ENCODE measurements at regions not wholly inside any gene's neighbourhood (a gene's known extent, or its start where the extent isn't known, plus 50 kb on each side); places are given as distances from the start of the nearest gene placed in this dataset.
"Not testable (repeated sequence)": the region's sequence is repeated elsewhere in the genome, so short reads cannot be mapped to it uniquely, and the experiment has no call there.

DNA sequence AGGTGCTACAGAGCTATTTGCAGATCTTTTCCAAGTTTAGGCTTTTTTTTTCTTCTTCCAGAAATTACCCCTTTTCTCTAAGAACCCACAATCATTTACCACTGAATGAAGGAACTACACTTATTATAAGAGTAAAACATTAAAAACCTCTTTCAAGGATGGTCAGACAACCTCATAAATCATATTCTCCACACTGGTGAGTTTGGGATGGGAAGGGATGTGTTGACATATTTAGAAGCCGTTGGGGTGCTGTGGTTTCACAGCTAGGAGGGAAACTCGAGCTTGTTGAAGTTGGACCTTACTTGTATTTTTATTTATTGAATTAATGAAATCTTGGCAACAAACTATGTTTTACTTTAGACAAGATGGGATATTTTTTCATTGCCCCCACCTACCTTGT, 289.4 kb upstream of the MEIS1 start:
- no peak overlapping the region for H3K4me3 ChIP-seq (ENCODE audit: low read depth, low read length)
- H3K4me1 ChIP-seq = no peaks in the 10 kb centered on the region
- H3K9me3 ChIP-seq (ENCODE audit: control insufficient read depth, low read length) = no peaks in the 10 kb centered on the region
- no peak overlapping the region for H2AFZ ChIP-seq
- H3K36me3 ChIP-seq (ENCODE audit: control insufficient read depth, insufficient read depth, low read length) = no peaks in the 10 kb centered on the region
- no peaks in the 10 kb centered on the region for H3K79me2 ChIP-seq
- no peak overlapping the region for H3K9ac ChIP-seq
- no peak overlapping the region for H3K27ac ChIP-seq
- TF ChIP-seq, protein P1, sequence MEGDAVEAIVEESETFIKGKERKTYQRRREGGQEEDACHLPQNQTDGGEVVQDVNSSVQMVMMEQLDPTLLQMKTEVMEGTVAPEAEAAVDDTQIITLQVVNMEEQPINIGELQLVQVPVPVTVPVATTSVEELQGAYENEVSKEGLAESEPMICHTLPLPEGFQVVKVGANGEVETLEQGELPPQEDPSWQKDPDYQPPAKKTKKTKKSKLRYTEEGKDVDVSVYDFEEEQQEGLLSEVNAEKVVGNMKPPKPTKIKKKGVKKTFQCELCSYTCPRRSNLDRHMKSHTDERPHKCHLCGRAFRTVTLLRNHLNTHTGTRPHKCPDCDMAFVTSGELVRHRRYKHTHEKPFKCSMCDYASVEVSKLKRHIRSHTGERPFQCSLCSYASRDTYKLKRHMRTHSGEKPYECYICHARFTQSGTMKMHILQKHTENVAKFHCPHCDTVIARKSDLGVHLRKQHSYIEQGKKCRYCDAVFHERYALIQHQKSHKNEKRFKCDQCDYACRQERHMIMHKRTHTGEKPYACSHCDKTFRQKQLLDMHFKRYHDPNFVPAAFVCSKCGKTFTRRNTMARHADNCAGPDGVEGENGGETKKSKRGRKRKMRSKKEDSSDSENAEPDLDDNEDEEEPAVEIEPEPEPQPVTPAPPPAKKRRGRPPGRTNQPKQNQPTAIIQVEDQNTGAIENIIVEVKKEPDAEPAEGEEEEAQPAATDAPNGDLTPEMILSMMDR (IDR thresholded peaks at IDR 0.05) = no peak
- no peaks in the 10 kb centered on the region for H3K27me3 ChIP-seq (ENCODE audit: control insufficient read depth, insufficient read depth, low read length)
- no peak overlapping the region for H3K4me2 ChIP-seq (ENCODE audit: low read length)

GRCh38 chr2:66144324-66144723, 290.6 kb upstream of the MEIS1 start:
- H3K4me2 ChIP-seq (ENCODE audit: low read length); H3K4me3 ChIP-seq (ENCODE audit: low read depth, low read length); H3K4me1 ChIP-seq; H3K9me3 ChIP-seq (ENCODE audit: control insufficient read depth, low read length); H2AFZ ChIP-seq; H3K27me3 ChIP-seq (ENCODE audit: control insufficient read depth, insufficient read depth, low read length); H3K36me3 ChIP-seq (ENCODE audit: control insufficient read depth, insufficient read depth, low read length); H3K9ac ChIP-seq; H3K79me2 ChIP-seq; H3K27ac ChIP-seq: not testable (repeated sequence)

DNA sequence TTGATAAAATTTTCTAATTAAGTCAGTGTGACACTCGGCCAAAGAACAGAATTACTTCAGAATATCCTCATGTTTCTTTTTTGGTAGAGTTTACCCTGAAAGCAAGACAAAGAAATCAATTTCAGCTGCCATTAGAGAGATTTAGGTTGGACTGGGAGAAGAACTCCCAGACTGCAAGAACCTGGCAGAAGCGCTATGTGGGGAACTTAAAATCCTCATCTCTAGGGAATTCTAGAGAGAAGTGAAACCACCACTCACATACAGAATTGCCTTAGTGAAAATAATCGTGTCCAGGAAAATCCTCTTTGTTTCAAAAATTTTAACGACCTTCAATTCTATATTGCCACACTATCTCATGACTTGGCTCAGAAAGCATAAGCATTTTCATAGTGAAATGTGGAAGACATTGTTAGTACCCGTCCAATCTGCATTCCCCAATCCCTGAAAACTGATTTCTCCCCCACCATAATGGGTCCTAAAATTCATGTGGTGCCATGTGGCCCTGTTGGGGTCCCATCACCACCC, 297.3 kb upstream of the MEIS1 start:
- Histone ChIP-seq H3K27ac (no peak overlapping the region), H3K4me1 (no peaks in the 10 kb centered on the region), H3K9me3 (ENCODE audit: control insufficient read depth, low read length) (no peaks in the 10 kb centered on the region), H3K27me3 (ENCODE audit: control insufficient read depth, insufficient read depth, low read length) (no peaks in the 10 kb centered on the region), H3K79me2 (no peaks in the 10 kb centered on the region), H3K9ac (no peak overlapping the region), H3K36me3 (ENCODE audit: control insufficient read depth, insufficient read depth, low read length) (no peaks in the 10 kb centered on the region), H3K4me3 (ENCODE audit: low read depth, low read length) (no peak overlapping the region), H3K4me2 (ENCODE audit: low read length) (no peak overlapping the region), H2AFZ (no peak overlapping the region)
- TF ChIP-seq, protein P1 (IDR thresholded peaks at IDR 0.05) = no peak

- no peaks in the 10 kb centered on the region for H3K9me3 ChIP-seq (ENCODE audit: control insufficient read depth, low read length)
- no peaks in the 10 kb centered on the region for H3K36me3 ChIP-seq (ENCODE audit: control insufficient read depth, insufficient read depth, low read length)
- no peak overlapping the region for H2AFZ ChIP-seq
- H3K79me2 ChIP-seq = no peaks in the 10 kb centered on the region
- TF ChIP-seq, protein P1 (IDR thresholded peaks at IDR 0.05) = no peak
- no peaks in the 10 kb centered on the region for H3K27me3 ChIP-seq (ENCODE audit: control insufficient read depth, insufficient read depth, low read length)
- H3K4me1 ChIP-seq = no peaks in the 10 kb centered on the region
- H3K9ac ChIP-seq = no peak overlapping the region
- no peak overlapping the region for H3K4me3 ChIP-seq (ENCODE audit: low read depth, low read length)
- no peak overlapping the region for H3K4me2 ChIP-seq (ENCODE audit: low read length)
- no peak overlapping the region for H3K27ac ChIP-seq
Measured at GRCh38 chr2:66134138-66134701, 300.7 kb upstream of the MEIS1 start.

- Histone ChIP-seq H3K9me3 (ENCODE audit: control insufficient read depth, low read length) (no peaks in the 10 kb centered on the region), H3K79me2 (no peaks in the 10 kb centered on the region), H3K4me1 (peaks cover 5% of the 10 kb centered on the region), H3K4me2 (ENCODE audit: low read length) (no peak overlapping the region), H3K9ac (no peak overlapping the region), H3K27me3 (ENCODE audit: control insufficient read depth, insufficient read depth, low read length) (no peaks in the 10 kb centered on the region), H3K4me3 (ENCODE audit: low read depth, low read length) (no peak overlapping the region), H3K27ac (no peak overlapping the region), H3K36me3 (ENCODE audit: control insufficient read depth, insufficient read depth, low read length) (no peaks in the 10 kb centered on the region), H2AFZ (no peak overlapping the region)
- TF ChIP-seq, protein P1 (IDR thresholded peaks at IDR 0.05) = no peak
Measured at GRCh38 chr2:66127656-66128055, 307.3 kb upstream of the MEIS1 start.
